ENCODE measurements at regions not wholly inside any gene's neighbourhood (a gene's known extent, or its start where the extent isn't known, plus 50 kb on each side); places are given as distances from the start of the nearest gene placed in this dataset.
A peak's percentile ranks its signal among the peaks of the same experiment; 100 is the strongest.

- ChIA-PET POLR2A (no interaction called here), CTCF (interaction anchor here (0.9 kb wide), 1 partner anchor 459 kb away, joined by 3 read pairs; no protein-coding TSS in a partner anchor)
- TF ChIP-seq CBX8 (IDR thresholded peaks at IDR 0.05) (no peak), TFCP2L1 (CRISPR knock-in tag; IDR thresholded peaks at IDR 0.05) (no peak), GATA3 (IDR thresholded peaks at IDR 0.05; ENCODE audit: borderline replicate concordance) (no peak), POLR2AphosphoS2 (conservative IDR thresholded peaks at IDR 0.05; ENCODE audit: low read length) (no peak), HOXA7 (CRISPR knock-in tag; IDR thresholded peaks at IDR 0.05) (no peak), MAX (IDR thresholded peaks at IDR 0.05) (no peak), EHMT2 (IDR thresholded peaks at IDR 0.05; ENCODE audit: low read depth) (no peak), MYC (IDR thresholded peaks at IDR 0.05; ENCODE audit: borderline replicate concordance, low read length) (no peak), BHLHE40 (IDR thresholded peaks at IDR 0.05; ENCODE audit: low read depth, low read length) (no peak), ZSCAN20 (CRISPR knock-in tag; IDR thresholded peaks at IDR 0.05) (no peak), NPAS2 (CRISPR knock-in tag; IDR thresholded peaks at IDR 0.05; ENCODE audit: borderline replicate concordance) (no peak), TP53 (CRISPR knock-in tag; IDR thresholded peaks at IDR 0.05) (no peak), E2F6 (IDR thresholded peaks at IDR 0.05; ENCODE audit: borderline replicate concordance, low read depth) (no peak), CHD2 (IDR thresholded peaks at IDR 0.05; ENCODE audit: low read length, partially characterized antibody) (no peak), MAZ (IDR thresholded peaks at IDR 0.05; ENCODE audit: borderline replicate concordance, low read depth, low read length) (no peak), ELK1 (IDR thresholded peaks at IDR 0.05; ENCODE audit: low read depth, low read length) (no peak), CEBPB (IDR thresholded peaks at IDR 0.05) (no peak), CBX2 (IDR thresholded peaks at IDR 0.05; ENCODE audit: borderline replicate concordance, low read depth) (no peak), KDM5A (IDR thresholded peaks at IDR 0.05) (no peak), ESRRA (IDR thresholded peaks at IDR 0.05; ENCODE audit: borderline replicate concordance, low read length) (no peak)
- Histone ChIP-seq H3K27ac (no peak overlapping the region), H3K9me3 (no peaks in the 10 kb centered on the region), H3K4me2 (no peak overlapping the region), H3K4me1 (no peaks in the 10 kb centered on the region), H3K4me3 (no peak overlapping the region)
- DNase-seq (ENCODE audit: low read depth in 1 of 2, low spot score in 1 of 2) (no peak), FAIRE-seq (no peak), ATAC-seq (no peak)
- 6% methylated on average over 5 of the region's 7 CpGs for WGBS (ENCODE audit: missing lambda C conversion rate)
Observed at GRCh38 chr3:86708893-86709292, 282.1 kb downstream of the VGLL3 start.

GRCh38 chr3:86702381-86702958 is 288.5 kb downstream of the VGLL3 start:
- no peak overlapping the region for H3K27ac ChIP-seq
- no peaks in the 10 kb centered on the region for H3K4me1 ChIP-seq
- ChIA-PET POLR2A (no interaction called here), CTCF (interaction anchor here (0.6 to 1.6 kb wide), 7 partner anchors 9 to 1303 kb away, joined by 3 to 7 read pairs (median 3); no protein-coding TSS in a partner anchor)
- TF ChIP-seq, protein P1, sequence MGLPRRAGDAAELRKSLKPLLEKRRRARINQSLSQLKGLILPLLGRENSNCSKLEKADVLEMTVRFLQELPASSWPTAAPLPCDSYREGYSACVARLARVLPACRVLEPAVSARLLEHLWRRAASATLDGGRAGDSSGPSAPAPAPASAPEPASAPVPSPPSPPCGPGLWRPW (IDR thresholded peaks at IDR 0.05): no peak
- TF ChIP-seq CTCF (IDR thresholded peaks at IDR 0.05): peak; percentile 55
- TF ChIP-seq BHLHE40 (IDR thresholded peaks at IDR 0.05; ENCODE audit: low read depth, low read length): no peak
- TF ChIP-seq RAD21 (conservative IDR thresholded peaks at IDR 0.05 in 1 of 2, IDR thresholded peaks at IDR 0.05 in 1 of 2): peak; percentile 52
- no peaks in the 10 kb centered on the region for H3K9me3 ChIP-seq
- DNase-seq (ENCODE audit: low read depth in 1 of 2, low spot score in 1 of 2): peak in 1 of 2 experiments; percentile 2
- no peak for FAIRE-seq
- no peak overlapping the region for H3K4me2 ChIP-seq
- no peak overlapping the region for H3K4me3 ChIP-seq
- ATAC-seq: no peak
- WGBS (ENCODE audit: missing lambda C conversion rate): 0% methylated on average over 1 of the region's 1 CpG

Measured in A549 (cell line).